Endothelial cell of hepatic sinusoid (primary cell): ENCODE measurements at regions not wholly inside any gene's neighbourhood (a gene's known extent, or its start where the extent isn't known, plus 50 kb on each side); places are given as distances from the start of the nearest gene placed in this dataset.
"Not testable (repeated sequence)": the region's sequence is repeated elsewhere in the genome, so short reads cannot be mapped to it uniquely, and the experiment has no call there.

ENCODE experiments used
- in situ Hi-C: cut with HindIII; loops from 2 replicates; pipeline ENCODE4 v1.10.0; 2017; ENCODE audit warnings: low sequenced_read_pairs

GRCh38 chr13:24617256-24618010, 62.8 kb upstream of the ATP12A start:
- in situ Hi-C loops, result no loop called here

- in situ Hi-C loops, result no loop called here
Measured at GRCh38 chr13:24618011-24618955, 61.9 kb upstream of the ATP12A start.

GRCh38 chr13:24619282-24619681, 60.9 kb upstream of the ATP12A start:
- in situ Hi-C loops, result no loop called here

- in situ Hi-C loops, result not testable (repeated sequence)
Measured at GRCh38 chr13:24622481-24623148, 57.6 kb upstream of the ATP12A start.

DNA sequence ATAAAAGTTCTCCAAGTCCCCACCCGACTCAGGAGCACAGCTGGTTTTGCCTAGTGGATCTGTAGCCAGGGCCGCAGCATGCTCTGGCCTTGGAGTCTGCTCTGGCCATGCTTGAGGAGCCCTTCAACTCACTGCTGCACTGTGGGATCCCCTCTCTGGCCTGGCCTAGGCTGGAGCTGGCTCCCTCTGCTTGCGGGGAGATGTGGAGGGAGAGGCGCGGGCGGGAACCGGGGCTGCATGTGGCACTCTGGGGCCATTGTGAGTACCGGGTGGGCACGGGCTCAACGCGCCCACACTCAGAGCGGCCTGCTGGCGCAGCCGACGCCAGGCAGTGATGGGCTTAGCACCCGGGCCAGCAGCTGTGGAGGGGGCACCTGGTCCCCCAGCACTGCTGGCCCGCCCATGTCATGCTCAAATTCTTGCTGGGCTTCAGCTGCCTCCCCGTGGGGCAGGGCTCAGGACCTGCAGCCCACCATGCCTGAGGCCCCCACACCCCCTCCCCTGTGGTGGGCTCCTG, 57.0 kb upstream of the ATP12A start:
- in situ Hi-C loops, result no loop called here

GRCh38 chr13:24624363-24624762, 55.8 kb upstream of the ATP12A start:
- in situ Hi-C loops, result no loop called here

- in situ Hi-C loops, result no loop called here
Measured at GRCh38 chr13:24624801-24625231, 55.4 kb upstream of the ATP12A start.

DNA sequence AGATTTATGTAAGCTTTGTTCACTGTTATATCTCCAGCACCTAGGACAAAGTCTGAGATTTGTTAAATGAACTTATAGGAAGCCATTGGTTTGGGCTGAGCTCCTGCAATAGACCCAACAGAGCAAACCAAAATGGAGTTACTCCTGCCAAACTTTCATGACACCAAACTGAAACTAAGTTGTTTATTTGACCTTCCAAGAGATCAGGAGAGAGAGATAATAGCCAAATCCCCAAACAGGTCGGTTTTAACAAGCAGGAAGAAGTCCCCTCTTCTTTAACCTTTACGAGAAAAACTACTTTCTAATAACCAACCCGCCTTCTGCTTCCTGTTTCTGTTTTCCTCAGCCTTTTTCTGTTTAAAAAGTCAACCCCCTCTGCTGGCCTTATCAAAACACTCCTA, 54.9 kb upstream of the ATP12A start:
- in situ Hi-C loops, result no loop called here

DNA sequence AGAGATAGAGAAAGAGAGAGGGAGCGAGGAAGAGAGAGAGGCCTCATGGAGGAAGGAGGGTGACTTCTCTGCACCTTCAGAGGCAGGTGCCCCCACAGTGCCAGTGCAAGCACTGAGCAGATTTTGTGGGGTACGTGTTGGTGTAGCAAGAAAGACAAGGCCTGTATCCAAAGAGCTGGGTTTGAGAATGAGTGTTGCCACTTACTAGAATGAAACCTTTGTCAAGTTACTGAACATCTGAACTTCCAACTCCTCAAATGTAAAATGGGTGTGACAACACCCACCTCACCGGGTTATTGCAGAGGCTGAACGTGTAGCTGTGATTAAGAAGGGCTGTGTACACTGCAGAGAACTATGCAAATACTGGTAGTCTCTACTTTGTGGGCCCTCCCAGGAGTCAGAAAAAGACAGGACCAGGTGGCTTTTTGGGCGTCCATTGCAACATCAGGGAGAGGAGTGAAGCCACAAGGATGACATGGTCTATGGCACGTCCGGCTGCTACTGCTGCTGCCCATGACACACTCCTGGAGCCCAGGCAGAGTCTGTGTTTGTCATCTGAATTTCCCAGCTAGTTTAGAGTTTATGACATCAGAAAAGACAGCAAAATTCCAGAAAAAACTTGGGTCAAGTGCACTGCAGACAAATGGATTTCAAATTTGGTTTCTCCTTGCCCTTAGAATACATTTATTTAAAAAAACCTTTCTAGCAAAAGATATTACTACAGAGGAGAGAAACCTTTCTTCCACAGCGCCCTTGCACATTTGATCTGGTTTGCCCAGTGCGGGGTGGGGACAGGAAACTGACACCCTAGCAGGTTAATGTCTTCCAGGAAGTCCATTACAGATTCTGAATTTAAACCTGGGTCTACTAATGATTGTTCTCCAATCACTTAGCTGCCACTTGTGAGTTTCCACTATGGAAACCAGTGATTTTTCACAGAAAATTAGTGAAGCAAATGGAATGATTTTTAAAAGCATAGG, 54.0 kb upstream of the ATP12A start:
- in situ Hi-C loops, result no loop called here

DNA sequence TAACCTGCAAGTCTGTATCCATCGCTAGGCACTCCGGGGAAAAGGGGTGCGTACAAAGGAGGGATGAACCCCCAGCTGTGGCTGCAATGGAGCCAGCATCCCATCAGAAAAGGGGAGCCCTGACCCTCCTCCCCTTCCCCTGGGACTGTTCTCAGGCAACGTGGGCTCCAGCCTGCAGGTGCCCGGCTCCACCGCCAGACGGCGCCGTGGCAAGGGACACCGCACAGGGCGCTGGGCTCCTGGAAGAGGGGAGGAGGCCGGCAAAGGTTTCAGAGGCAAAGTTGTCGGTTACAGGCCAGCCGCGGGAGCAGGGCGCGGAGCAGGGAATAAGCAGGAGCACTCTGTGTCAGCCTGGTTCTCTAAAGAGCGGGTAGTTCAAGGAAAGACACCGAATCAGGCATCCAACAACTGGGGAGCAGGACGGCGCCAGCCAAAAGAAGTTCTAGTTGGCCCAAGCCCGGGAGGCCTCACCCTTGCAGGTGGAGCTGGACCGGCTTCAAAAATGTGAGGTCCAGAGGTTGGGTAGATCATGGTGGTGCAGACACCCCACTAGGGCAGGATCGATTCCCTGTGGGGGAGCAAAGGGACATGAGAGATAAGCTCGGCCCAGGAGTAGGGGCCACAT, 53.0 kb upstream of the ATP12A start:
- in situ Hi-C loops, result no loop called here

DNA sequence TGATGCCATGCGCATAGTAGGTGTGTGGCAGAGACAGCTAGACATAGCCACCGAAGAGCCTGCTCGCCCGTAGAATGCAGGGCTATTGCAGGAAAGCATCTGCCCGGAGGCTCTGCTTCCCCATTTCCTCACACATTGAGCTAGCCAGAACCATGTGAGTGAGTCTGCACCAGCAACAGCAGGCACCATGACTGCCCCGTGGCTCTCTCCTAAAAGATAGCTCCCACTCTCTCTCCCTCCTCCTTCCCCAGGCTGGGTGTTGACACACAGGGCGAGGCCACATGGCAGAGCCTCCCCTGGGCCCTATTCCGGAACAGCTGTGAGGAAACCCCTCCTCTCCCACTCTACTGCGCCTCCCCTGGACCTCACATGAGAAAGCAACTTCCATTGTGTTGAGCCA, 52.3 kb upstream of the ATP12A start:
- in situ Hi-C loops, result no loop called here

DNA sequence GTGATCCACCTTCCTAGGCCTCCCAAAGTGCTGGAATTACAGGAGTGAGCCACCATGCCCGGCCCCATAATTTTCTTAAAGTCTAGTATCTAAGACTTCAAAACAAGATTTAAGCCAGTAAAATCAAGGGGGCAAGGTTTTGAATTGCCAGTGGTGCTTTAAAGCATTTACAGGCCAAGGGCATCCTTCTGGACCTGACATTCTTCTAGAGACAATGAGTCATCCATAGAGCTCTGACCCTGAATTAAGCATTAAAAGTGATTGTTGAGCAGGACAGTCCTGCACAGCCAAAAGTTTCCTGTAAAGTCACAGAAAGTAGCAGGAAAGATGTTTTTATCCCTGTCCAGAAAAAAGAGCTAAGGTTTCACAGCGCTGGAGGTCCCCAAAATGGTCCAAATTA, 50.9 kb upstream of the ATP12A start:
- in situ Hi-C loops, result no loop called here

GRCh38 chr13:24630121-24630520, 50.1 kb upstream of the ATP12A start:
- in situ Hi-C loops, result no loop called here
